ENCODE measurements at regions not wholly inside any gene's neighbourhood (a gene's known extent, or its start where the extent isn't known, plus 50 kb on each side); places are given as distances from the start of the nearest gene placed in this dataset.

DNA sequence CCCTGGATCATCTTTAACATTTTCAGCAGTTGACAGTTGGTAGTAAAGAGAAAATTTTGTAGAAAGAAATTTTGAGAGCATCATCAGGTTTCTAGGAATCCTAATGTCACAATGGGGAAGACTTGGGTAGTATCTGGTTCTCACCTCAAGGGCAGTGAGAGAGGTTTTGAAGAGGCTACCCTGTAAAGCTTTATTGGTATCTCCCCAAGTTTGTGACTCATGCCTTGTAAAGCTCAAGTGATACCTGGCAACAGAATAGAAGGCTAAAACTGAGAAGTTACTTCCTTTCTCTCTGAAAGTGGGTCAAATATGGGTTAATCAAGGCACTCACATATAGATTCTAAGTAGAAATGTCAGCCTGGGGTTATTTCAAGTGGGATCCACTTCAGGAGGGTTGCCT lies 196.4 kb downstream of the SUCNR1 start:
- H3K4me1 ChIP-seq (ENCODE audit: insufficient read depth), result peaks cover 11% of the 10 kb centered on the region
- no peak overlapping the region for H3K4me3 ChIP-seq
- H3K9ac ChIP-seq, result no peak overlapping the region
- H3K79me2 ChIP-seq (ENCODE audit: insufficient read depth), result no peaks in the 10 kb centered on the region
- H3F3A ChIP-seq (ENCODE audit: insufficient read depth), result no peaks in the 10 kb centered on the region
- no peak for DNase-seq
- H2AFZ ChIP-seq, result no peak overlapping the region
- no peaks in the 10 kb centered on the region for H3K36me3 ChIP-seq (ENCODE audit: low read depth)
- H3K9me2 ChIP-seq (ENCODE audit: insufficient read depth), result no peaks in the 10 kb centered on the region
- no peak overlapping the region for H3K27ac ChIP-seq
- no peak for TF ChIP-seq EZH2 (IDR thresholded peaks at IDR 0.05; ENCODE audit: insufficient read depth, poor library complexity, severe bottlenecking)
- no peak for TF ChIP-seq EZH2phosphoT487 (IDR thresholded peaks at IDR 0.05; ENCODE audit: insufficient read depth, low read depth)
- in situ Hi-C loops (cut with MboI), result loop anchor here (10.0 kb wide), 1 partner anchor 375 kb away; no protein-coding TSS in a partner anchor
- no peaks in the 10 kb centered on the region for H3K9me3 ChIP-seq (ENCODE audit: low read depth)
- H4K20me1 ChIP-seq (ENCODE audit: insufficient read depth), result no peaks in the 10 kb centered on the region
- no peak overlapping the region for H3K4me2 ChIP-seq (ENCODE audit: unreplicated experiment)
- no peaks in the 10 kb centered on the region for H3K27me3 ChIP-seq (replicated peaks; ENCODE audit: insufficient read depth)

DNA sequence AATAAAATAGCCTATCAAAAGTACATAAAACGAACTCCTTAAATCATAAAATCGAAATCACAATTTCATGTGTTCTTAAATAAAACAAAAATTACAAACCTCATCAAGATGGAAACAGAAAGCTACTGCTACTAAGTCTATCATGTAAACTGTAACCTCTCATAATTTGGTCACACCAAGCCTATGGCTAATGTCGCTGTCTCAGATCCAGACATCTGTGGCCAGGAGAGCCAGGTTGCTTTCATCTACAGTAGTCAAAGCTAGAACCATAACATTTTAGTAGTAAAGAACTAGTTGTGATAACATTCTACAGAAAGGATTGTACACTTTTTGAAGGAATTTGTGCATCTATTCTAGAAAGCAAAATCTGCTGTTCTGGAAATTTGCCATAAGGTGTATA lies 197.4 kb upstream of the MBNL1 start:
- Histone ChIP-seq H3K79me2 (ENCODE audit: insufficient read depth) (no peaks in the 10 kb centered on the region), H3F3A (ENCODE audit: insufficient read depth) (no peaks in the 10 kb centered on the region), H3K4me2 (ENCODE audit: unreplicated experiment) (no peak overlapping the region), H3K27me3 (replicated peaks; ENCODE audit: insufficient read depth) (no peaks in the 10 kb centered on the region), H3K9me2 (ENCODE audit: insufficient read depth) (no peaks in the 10 kb centered on the region), H3K36me3 (ENCODE audit: low read depth) (no peaks in the 10 kb centered on the region), H3K9ac (no peak overlapping the region), H3K4me1 (ENCODE audit: insufficient read depth) (peaks cover 11% of the 10 kb centered on the region), H3K4me3 (no peak overlapping the region), H4K20me1 (ENCODE audit: insufficient read depth) (no peaks in the 10 kb centered on the region), H3K9me3 (ENCODE audit: low read depth) (no peaks in the 10 kb centered on the region), H3K27ac (no peak overlapping the region), H2AFZ (no peak overlapping the region)
- WGBS, 2 experiments (ENCODE audit: low coverage in 1 of 2, low lambda C conversion rate in 2 of 2, missing lambda C conversion rate in 2 of 2), result 97 to 99% methylated on average over 3 of the region's 3 CpGs
- TF ChIP-seq EZH2phosphoT487 (IDR thresholded peaks at IDR 0.05; ENCODE audit: insufficient read depth, low read depth), result no peak
- no peak for TF ChIP-seq EZH2 (IDR thresholded peaks at IDR 0.05; ENCODE audit: insufficient read depth, poor library complexity, severe bottlenecking)
- no peak for DNase-seq
- in situ Hi-C loops (cut with MboI), result loop anchor here (10.0 kb wide), 1 partner anchor 373 kb away; no protein-coding TSS in a partner anchor

DNA sequence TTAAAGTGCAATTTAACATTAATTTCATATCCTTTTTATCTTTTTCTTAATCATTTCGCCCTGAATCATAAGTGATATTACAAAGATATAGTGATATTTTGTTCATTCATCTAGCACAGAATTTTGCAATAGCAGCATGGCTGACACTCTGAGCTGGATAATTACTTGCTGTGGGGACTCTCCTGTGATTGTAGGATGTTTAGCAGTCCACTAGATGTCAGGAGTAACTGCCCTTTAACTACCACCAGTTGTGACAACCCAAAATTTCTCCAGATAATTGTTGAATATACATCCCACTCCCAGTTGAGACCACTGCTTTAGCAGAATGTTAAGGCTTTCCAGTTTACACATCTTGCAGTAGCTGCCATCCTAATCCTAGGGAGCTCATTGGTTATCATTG lies 196.8 kb upstream of the MBNL1 start:
- H3K27ac ChIP-seq, result no peak overlapping the region
- no peaks in the 10 kb centered on the region for H3K27me3 ChIP-seq (replicated peaks; ENCODE audit: insufficient read depth)
- in situ Hi-C loops (cut with MboI), result loop anchor here (10.0 kb wide), 1 partner anchor 373 kb away; no protein-coding TSS in a partner anchor
- no peak overlapping the region for H3K9ac ChIP-seq
- no peaks in the 10 kb centered on the region for H4K20me1 ChIP-seq (ENCODE audit: insufficient read depth)
- no peaks in the 10 kb centered on the region for H3K9me3 ChIP-seq (ENCODE audit: low read depth)
- H2AFZ ChIP-seq, result no peak overlapping the region
- no peak overlapping the region for H3K4me2 ChIP-seq (ENCODE audit: unreplicated experiment)
- no peaks in the 10 kb centered on the region for H3K9me2 ChIP-seq (ENCODE audit: insufficient read depth)
- peak; percentile 78 for DNase-seq
- H3K36me3 ChIP-seq (ENCODE audit: low read depth), result no peaks in the 10 kb centered on the region
- no peaks in the 10 kb centered on the region for H3K79me2 ChIP-seq (ENCODE audit: insufficient read depth)
- peaks cover 11% of the 10 kb centered on the region for H3K4me1 ChIP-seq (ENCODE audit: insufficient read depth)
- TF ChIP-seq EZH2 (IDR thresholded peaks at IDR 0.05; ENCODE audit: insufficient read depth, poor library complexity, severe bottlenecking) (no peak), EZH2phosphoT487 (IDR thresholded peaks at IDR 0.05; ENCODE audit: insufficient read depth, low read depth) (no peak)
- no peaks in the 10 kb centered on the region for H3F3A ChIP-seq (ENCODE audit: insufficient read depth)
- H3K4me3 ChIP-seq, result no peak overlapping the region
- WGBS, 2 experiments (ENCODE audit: low coverage in 1 of 2, low lambda C conversion rate in 2 of 2, missing lambda C conversion rate in 2 of 2), result 24 to 30% methylated on average over 1 of the region's 1 CpG

DNA sequence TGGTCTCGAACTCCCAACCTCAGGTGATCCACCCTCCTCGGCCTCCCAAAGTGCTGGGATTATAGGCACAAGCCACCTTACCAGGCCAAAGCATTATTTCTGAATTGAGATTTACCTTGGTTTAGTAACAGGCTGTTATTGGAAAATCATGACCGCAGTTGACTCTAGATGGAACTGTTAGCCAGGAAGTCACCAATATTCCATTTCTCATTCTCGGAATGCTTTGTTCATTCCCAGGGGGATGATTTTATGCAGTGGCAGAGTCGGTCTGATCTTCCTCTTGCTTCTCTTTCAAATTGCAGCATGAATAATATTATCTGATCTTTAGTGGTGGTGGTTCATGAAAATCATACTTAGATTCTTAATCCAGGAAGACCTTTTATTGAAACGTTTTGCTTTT lies 195.5 kb upstream of the MBNL1 start:
- in situ Hi-C loops (cut with MboI), result loop anchor here (10.0 kb wide), 1 partner anchor 372 kb away; no protein-coding TSS in a partner anchor
- H3K4me3 ChIP-seq, result peak overlapping the region; percentile 31
- peak overlapping the region; percentile 63 for H3K4me2 ChIP-seq (ENCODE audit: unreplicated experiment)

DNA sequence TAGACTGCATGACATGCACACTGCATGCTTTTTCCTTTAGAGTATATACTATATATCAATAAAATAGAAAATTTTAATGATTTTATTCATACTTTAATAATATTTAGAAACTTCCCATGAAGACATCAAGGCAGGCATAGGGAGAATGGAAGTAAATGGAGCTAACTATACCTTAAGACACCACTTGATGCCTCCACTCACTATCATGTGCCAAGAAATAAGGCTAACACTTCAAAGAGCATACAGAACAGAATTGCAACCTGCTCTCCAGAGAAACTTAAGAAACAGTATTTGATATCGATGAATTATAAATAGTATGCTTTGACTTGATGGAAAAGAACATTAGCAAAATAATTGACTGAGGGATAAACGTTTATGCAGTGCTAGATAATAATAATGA lies 192.6 kb upstream of the MBNL1 start:
- Histone ChIP-seq H3K27ac (no peak overlapping the region), H3K27me3 (replicated peaks; ENCODE audit: insufficient read depth) (no peaks in the 10 kb centered on the region), H3K79me2 (ENCODE audit: insufficient read depth) (no peaks in the 10 kb centered on the region), H3K9me2 (ENCODE audit: insufficient read depth) (no peaks in the 10 kb centered on the region), H3K4me3 (no peak overlapping the region), H2AFZ (no peak overlapping the region), H4K20me1 (ENCODE audit: insufficient read depth) (no peaks in the 10 kb centered on the region), H3K9me3 (ENCODE audit: low read depth) (no peaks in the 10 kb centered on the region), H3K36me3 (ENCODE audit: low read depth) (no peaks in the 10 kb centered on the region), H3K4me1 (ENCODE audit: insufficient read depth) (peaks cover 11% of the 10 kb centered on the region), H3K9ac (no peak overlapping the region), H3K4me2 (ENCODE audit: unreplicated experiment) (no peak overlapping the region), H3F3A (ENCODE audit: insufficient read depth) (no peaks in the 10 kb centered on the region)
- peak; percentile 10 for DNase-seq
- TF ChIP-seq EZH2phosphoT487 (IDR thresholded peaks at IDR 0.05; ENCODE audit: insufficient read depth, low read depth), result no peak
- no peak for TF ChIP-seq EZH2 (IDR thresholded peaks at IDR 0.05; ENCODE audit: insufficient read depth, poor library complexity, severe bottlenecking)
- in situ Hi-C loops (cut with MboI), result loop anchor here (10.0 kb wide), 1 partner anchor 369 kb away; no protein-coding TSS in a partner anchor
- 94 to 100% methylated on average over 2 of the region's 2 CpGs for WGBS, 2 experiments (ENCODE audit: low coverage in 1 of 2, low lambda C conversion rate in 2 of 2, missing lambda C conversion rate in 2 of 2)

More for the DNA sequence above, 195.5 kb upstream of the MBNL1 start:
- WGBS, 2 experiments (ENCODE audit: low coverage in 1 of 2, low lambda C conversion rate in 2 of 2, missing lambda C conversion rate in 2 of 2), result 38% methylated on average over 6 of the region's 6 CpGs
- Histone ChIP-seq H3K36me3 (ENCODE audit: low read depth) (no peaks in the 10 kb centered on the region), H3F3A (ENCODE audit: insufficient read depth) (no peaks in the 10 kb centered on the region), H2AFZ (peak overlapping the region; percentile 59), H3K27ac (no peak overlapping the region), H4K20me1 (ENCODE audit: insufficient read depth) (no peaks in the 10 kb centered on the region), H3K9ac (peak overlapping the region; percentile 29; the same call in 1 of the 2 replicates), H3K79me2 (ENCODE audit: insufficient read depth) (no peaks in the 10 kb centered on the region), H3K27me3 (replicated peaks; ENCODE audit: insufficient read depth) (no peaks in the 10 kb centered on the region), H3K9me3 (ENCODE audit: low read depth) (no peaks in the 10 kb centered on the region), H3K9me2 (ENCODE audit: insufficient read depth) (no peaks in the 10 kb centered on the region), H3K4me1 (ENCODE audit: insufficient read depth) (peaks cover 11% of the 10 kb centered on the region)
- DNase-seq, result peak; percentile 69
- TF ChIP-seq EZH2 (IDR thresholded peaks at IDR 0.05; ENCODE audit: insufficient read depth, poor library complexity, severe bottlenecking) (no peak), EZH2phosphoT487 (IDR thresholded peaks at IDR 0.05; ENCODE audit: insufficient read depth, low read depth) (no peak)

Data from GM23248 (cell line).